Activated CD4-positive, alpha-beta memory T cell treated with anti-CD3 and anti-CD28 coated beads, Interleukin-2, amount 10 ng/mL, durations not matched to agents 7 days and 5 days (primary cell): ENCODE measurements at regions not wholly inside any gene's neighbourhood (a gene's known extent, or its start where the extent isn't known, plus 50 kb on each side); places are given as distances from the start of the nearest gene placed in this dataset.
"Not testable (repeated sequence)": the region's sequence is repeated elsewhere in the genome, so short reads cannot be mapped to it uniquely, and the experiment has no call there.

Experiments used
- CTCF ChIA-PET: fragments of 350-600 bp; sonication (Branson Sonifier 250); formaldehyde crosslinking; loops from one replicate; lab custom pipeline; 2021; ENCODE audit warnings: antibody characterized with exemption, inconsistent platforms; lab: Charles Lee
- POLR2A ChIA-PET: fragments of 350-600 bp; sonication (Branson Sonifier 250); formaldehyde crosslinking; loops from one replicate; lab custom pipeline; 2021; ENCODE audit warnings: antibody characterized with exemption; lab: Charles Lee
- DNase-seq: peaks from one replicate; pipeline ENCODE4 v3.0.0-alpha.2; 2020
- H3K27ac Mint-ChIP-seq: one replicate; pipeline ENCODE4 v1.8.0; 2021; ENCODE audit warnings: mild to moderate bottlenecking, mixed read lengths
- H3K27me3 Mint-ChIP-seq: one replicate; pipeline ENCODE4 v1.8.0; 2021; ENCODE audit warnings: mixed read lengths
- H3K36me3 Mint-ChIP-seq: one replicate; pipeline ENCODE4 v1.8.0; 2021; ENCODE audit warnings: low read depth, mixed read lengths
- H3K4me1 Mint-ChIP-seq: one replicate; pipeline ENCODE4 v1.8.0; 2021; ENCODE audit warnings: mixed read lengths
- H3K4me3 Mint-ChIP-seq: one replicate; pipeline ENCODE4 v1.8.0; 2021; ENCODE audit warnings: mild to moderate bottlenecking, mixed read lengths
- H3K9me3 Mint-ChIP-seq: one replicate; pipeline ENCODE4 v1.8.0; 2021; ENCODE audit warnings: mixed read lengths

DNA sequence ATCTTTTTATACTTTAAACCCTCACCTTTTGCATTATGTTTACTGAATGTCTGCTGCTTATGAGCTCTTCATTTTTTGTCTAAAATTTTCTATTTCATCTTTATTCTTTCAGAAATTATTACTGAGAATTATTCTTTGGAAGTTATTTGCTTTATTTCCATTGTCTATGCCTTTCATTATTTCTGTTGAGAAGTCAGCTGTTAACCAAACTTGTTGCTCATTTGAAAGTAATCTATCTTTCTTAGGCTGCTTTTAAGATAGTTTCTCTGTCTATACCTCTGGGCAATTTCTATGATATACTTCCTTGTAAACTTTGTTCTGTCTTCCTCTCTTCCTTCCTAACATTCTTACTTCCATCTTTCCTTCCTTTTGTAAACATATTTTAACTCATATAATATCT, 1165.9 kb upstream of the CELF2 start:
- Mint-ChIP-seq H3K4me3 (no peak overlapping the region), H3K9me3 (peaks cover 5% of the 10 kb centered on the region), H3K36me3 (no peaks in the 10 kb centered on the region), H3K27ac (no peak overlapping the region), H3K4me1 (no peaks in the 10 kb centered on the region), H3K27me3 (no peaks in the 10 kb centered on the region)
- POLR2A ChIA-PET = no interaction called here
- CTCF ChIA-PET = no interaction called here
- DNase-seq = no peak

DNA sequence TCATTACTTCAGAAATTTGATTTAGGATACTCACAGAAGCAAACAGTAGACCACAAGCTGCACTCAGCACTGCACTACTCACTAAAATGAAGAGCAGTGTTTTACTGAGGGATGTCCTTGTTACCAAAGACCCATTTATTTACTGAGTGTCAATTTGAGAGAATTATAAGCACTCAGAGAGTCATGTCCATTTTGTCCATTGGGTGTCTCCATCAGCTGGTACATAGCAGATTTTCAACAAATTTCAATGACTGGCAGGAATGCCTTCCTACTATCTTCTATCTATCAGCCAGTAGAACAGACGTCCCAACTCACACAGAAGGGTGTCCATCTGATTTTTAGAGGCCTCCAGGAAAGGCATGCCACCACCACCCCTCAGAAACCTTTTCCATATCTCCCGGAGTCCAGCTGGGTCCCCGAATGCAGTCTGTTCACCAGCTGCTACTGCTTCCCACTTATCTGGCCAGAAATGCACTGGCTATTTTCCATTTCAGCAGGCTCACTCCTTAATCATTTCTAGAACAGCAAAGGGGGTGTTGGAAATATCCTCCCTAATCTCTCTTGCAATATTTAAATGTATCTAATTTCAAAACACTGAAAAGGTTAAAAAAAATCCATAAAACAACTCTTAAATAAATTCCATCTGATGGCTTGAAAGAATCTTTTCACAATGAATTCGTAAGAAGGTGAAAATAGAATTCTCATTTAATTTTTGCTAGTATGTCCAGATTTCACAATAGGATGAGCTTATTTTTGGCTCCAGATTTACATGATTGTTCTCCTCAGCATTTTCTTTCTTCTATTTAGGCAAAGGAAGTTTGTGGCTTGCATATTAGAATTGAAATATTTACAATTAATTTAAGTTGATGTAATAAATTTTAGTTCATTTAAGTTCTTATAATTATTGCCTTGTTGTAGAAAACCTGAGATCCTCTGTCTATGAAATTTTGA, 1164.0 kb upstream of the CELF2 start:
- ChIA-PET CTCF (no interaction called here), POLR2A (no interaction called here)
- Mint-ChIP-seq H3K9me3 (peaks cover 5% of the 10 kb centered on the region), H3K4me3 (no peak overlapping the region), H3K27me3 (no peaks in the 10 kb centered on the region), H3K36me3 (no peaks in the 10 kb centered on the region), H3K4me1 (no peaks in the 10 kb centered on the region), H3K27ac (no peak overlapping the region)
- DNase-seq = no peak

- CTCF ChIA-PET, H3K4me1 Mint-ChIP-seq, DNase-seq, POLR2A ChIA-PET, H3K9me3 Mint-ChIP-seq, H3K4me3 Mint-ChIP-seq, H3K27me3 Mint-ChIP-seq, H3K36me3 Mint-ChIP-seq, H3K27ac Mint-ChIP-seq: not testable (repeated sequence)
These were observed 1162.2 kb upstream of the CELF2 start for GRCh38 chr10:9855451-9855850.

DNA sequence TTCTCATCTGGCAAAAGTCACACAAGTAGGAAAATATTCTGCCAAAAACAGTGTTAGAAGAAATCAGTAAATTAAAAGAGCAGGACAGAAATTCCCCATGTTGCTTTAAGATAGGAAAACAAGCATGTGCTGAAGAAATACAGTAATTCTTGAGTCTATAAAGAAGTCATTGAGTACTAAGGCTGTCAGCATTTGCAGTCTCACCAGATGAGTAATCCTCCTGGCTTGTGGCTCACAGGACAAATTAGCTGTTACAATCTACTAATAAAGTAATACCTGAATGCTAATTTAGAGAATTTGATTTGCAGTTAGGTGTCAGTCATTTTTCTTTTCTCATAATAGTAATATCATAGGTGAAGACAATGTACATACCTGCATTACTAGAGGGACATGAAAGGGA, 1158.9 kb upstream of the CELF2 start:
- Mint-ChIP-seq H3K27me3 (no peaks in the 10 kb centered on the region), H3K27ac (no peak overlapping the region), H3K36me3 (no peaks in the 10 kb centered on the region), H3K9me3 (peaks cover 2% of the 10 kb centered on the region), H3K4me1 (no peaks in the 10 kb centered on the region), H3K4me3 (no peak overlapping the region)
- POLR2A ChIA-PET = no interaction called here
- no peak for DNase-seq
- CTCF ChIA-PET = no interaction called here

GRCh38 chr10:9860045-9860444, 1157.6 kb upstream of the CELF2 start:
- Mint-ChIP-seq H3K4me1 (no peaks in the 10 kb centered on the region), H3K4me3 (no peak overlapping the region), H3K27me3 (no peaks in the 10 kb centered on the region), H3K9me3 (peaks cover 2% of the 10 kb centered on the region), H3K36me3 (no peaks in the 10 kb centered on the region), H3K27ac (no peak overlapping the region)
- CTCF ChIA-PET = no interaction called here
- POLR2A ChIA-PET = no interaction called here
- DNase-seq = no peak

DNA sequence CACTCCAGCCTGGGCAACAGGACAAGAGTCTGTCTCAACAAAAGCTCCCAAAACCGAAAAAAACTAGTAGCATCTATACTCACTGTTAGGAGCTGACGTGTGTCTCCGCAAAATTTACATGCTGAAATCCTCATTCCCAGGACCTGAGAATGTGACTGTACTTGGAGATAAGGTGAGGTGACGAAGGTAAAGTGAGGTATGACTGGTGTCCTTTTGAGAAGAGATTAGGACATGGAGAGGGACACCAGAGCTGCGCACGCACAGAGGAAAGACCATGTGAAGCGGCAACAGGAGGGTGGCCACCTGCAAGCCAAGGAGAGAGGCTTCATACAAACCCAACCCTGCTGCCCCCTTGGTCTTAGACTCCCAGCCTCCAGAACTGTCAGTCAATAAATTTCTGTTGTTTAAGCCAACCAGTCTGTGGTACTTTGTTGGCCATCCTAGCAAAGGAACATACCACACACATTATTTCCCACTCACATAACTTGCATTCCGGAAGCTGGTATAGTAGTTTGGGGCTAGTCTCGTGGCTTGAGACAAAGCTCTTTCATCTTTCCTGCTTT, 1154.0 kb upstream of the CELF2 start:
- DNase-seq = no peak
- Mint-ChIP-seq H3K27ac (no peak overlapping the region), H3K4me3 (no peak overlapping the region), H3K36me3 (no peaks in the 10 kb centered on the region), H3K4me1 (no peaks in the 10 kb centered on the region), H3K9me3 (no peaks in the 10 kb centered on the region), H3K27me3 (no peaks in the 10 kb centered on the region)
- CTCF ChIA-PET = interaction anchor here (0.5 kb wide), 1 partner anchor 580 kb away, joined by 3 read pairs; no protein-coding TSS in a partner anchor
- POLR2A ChIA-PET = no interaction called here

GRCh38 chr10:9868499-9868898, 1149.2 kb upstream of the CELF2 start:
- ChIA-PET POLR2A (no interaction called here), CTCF (no interaction called here)
- no peak overlapping the region for H3K4me3 Mint-ChIP-seq
- H3K9me3 Mint-ChIP-seq = no peaks in the 10 kb centered on the region
- no peak for DNase-seq
- no peaks in the 10 kb centered on the region for H3K27me3 Mint-ChIP-seq
- no peaks in the 10 kb centered on the region for H3K4me1 Mint-ChIP-seq
- H3K36me3 Mint-ChIP-seq = no peaks in the 10 kb centered on the region
- no peak overlapping the region for H3K27ac Mint-ChIP-seq

DNA sequence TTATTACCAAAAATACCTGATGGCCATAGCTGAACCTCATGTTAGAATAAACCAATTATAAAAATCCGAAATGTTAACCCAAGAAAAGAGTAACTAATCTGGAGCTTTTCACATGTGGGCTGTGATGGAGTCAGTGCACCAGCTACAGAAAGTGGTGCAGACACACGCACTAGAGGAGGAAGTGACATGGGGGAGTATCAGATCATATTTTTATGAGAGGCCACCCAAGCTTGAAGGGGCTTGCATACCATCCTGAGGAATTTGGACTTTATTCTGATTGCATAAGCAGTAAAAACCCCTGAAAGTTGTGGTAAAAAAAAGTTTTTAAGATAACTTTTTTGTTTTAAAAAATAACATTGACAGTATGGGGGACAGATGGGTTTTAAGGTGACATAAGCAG, 1148.5 kb upstream of the CELF2 start:
- H3K27ac Mint-ChIP-seq = no peak overlapping the region
- H3K36me3 Mint-ChIP-seq = no peaks in the 10 kb centered on the region
- ChIA-PET CTCF (no interaction called here), POLR2A (no interaction called here)
- no peak overlapping the region for H3K4me3 Mint-ChIP-seq
- no peaks in the 10 kb centered on the region for H3K27me3 Mint-ChIP-seq
- no peaks in the 10 kb centered on the region for H3K4me1 Mint-ChIP-seq
- H3K9me3 Mint-ChIP-seq = no peaks in the 10 kb centered on the region
- DNase-seq = no peak

DNA sequence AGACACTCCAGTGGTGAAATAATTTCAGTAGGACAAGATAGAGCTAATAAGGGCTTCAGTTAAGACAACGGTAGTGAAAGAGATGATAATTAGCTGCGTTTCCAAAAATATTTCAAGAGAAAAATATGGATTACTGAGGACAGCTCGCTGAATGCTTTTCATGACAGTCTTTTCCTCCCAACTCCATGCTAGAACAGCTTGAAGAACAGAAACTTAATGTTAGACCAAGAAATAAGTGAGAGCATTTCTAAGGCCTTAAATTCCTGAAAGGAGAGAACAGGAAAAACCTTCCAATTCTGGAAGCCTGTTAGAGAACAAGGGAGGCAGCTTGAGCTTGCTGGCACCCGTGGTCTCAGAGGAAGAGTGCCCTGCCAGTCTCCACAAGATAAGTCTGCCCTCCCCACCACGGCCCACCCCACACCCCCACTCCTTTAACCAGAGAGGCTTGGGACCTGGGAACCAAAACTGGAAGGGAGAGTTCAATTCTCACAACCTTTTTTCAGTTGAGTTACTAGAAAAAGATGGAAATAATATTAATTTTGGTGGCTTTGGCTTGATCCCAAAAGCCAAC, 1148.0 kb upstream of the CELF2 start:
- no peak overlapping the region for H3K27ac Mint-ChIP-seq

DNA sequence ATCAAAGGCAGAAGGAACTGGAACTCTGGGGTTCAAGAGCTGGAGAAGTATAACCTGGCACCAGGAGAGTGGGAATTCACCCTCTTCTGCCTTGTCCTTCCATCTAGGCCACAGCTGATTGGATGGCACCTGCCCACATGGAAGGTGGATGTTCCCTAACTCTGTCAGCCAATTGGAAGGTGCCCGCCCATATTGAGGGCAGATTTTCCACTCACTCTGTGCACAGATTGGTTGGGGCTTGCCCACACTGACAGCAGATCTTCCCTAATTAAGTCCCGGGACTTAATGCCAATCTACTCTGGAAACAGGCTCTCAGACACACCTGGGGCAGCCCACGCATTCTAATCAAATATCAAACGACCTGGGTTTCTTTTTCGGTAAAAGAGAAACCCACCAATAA, 1142.3 kb upstream of the CELF2 start:
- POLR2A ChIA-PET = no interaction called here
- no peaks in the 10 kb centered on the region for H3K27me3 Mint-ChIP-seq
- DNase-seq = no peak
- H3K36me3 Mint-ChIP-seq = no peaks in the 10 kb centered on the region
- H3K4me3 Mint-ChIP-seq = no peak overlapping the region
- no peak overlapping the region for H3K27ac Mint-ChIP-seq
- H3K4me1 Mint-ChIP-seq = no peaks in the 10 kb centered on the region
- peaks cover 2% of the 10 kb centered on the region for H3K9me3 Mint-ChIP-seq
- CTCF ChIA-PET = no interaction called here

More for the DNA sequence above, 1148.0 kb upstream of the CELF2 start:
- no peak overlapping the region for H3K4me3 Mint-ChIP-seq
- H3K36me3 Mint-ChIP-seq = no peaks in the 10 kb centered on the region
- H3K9me3 Mint-ChIP-seq = no peaks in the 10 kb centered on the region
- no peak for DNase-seq
- POLR2A ChIA-PET = no interaction called here
- no peaks in the 10 kb centered on the region for H3K27me3 Mint-ChIP-seq
- CTCF ChIA-PET = no interaction called here
- no peaks in the 10 kb centered on the region for H3K4me1 Mint-ChIP-seq

GRCh38 chr10:9877978-9878377, 1139.7 kb upstream of the CELF2 start:
- CTCF ChIA-PET = no interaction called here
- DNase-seq = no peak
- Mint-ChIP-seq H3K36me3 (no peaks in the 10 kb centered on the region), H3K9me3 (peaks cover 2% of the 10 kb centered on the region), H3K27me3 (no peaks in the 10 kb centered on the region), H3K4me1 (no peaks in the 10 kb centered on the region), H3K4me3 (no peak overlapping the region), H3K27ac (no peak overlapping the region)
- POLR2A ChIA-PET = no interaction called here

DNA sequence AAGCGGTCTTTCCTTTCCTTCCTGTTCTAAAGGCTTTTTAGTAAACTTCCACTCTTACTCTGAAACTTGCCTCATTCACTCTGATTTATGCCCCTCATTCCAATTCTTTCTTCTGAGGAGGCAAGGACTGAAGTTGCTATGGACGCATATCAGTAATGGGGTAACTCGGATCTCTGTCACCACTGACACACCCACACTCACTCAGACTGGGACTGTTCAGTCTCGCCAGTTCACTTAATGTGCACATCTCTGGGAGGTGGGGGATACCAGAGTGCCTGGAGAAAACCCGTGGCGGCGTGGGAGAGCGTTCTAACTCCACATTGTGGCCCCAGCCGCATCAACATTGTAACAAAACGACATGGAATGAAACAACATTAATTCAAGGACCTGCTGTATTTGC, 1139.3 kb upstream of the CELF2 start:
- H3K4me1 Mint-ChIP-seq = no peaks in the 10 kb centered on the region
- no peaks in the 10 kb centered on the region for H3K27me3 Mint-ChIP-seq
- H3K36me3 Mint-ChIP-seq = no peaks in the 10 kb centered on the region
- peaks cover 2% of the 10 kb centered on the region for H3K9me3 Mint-ChIP-seq
- CTCF ChIA-PET = no interaction called here
- DNase-seq = no peak
- POLR2A ChIA-PET = no interaction called here
- H3K4me3 Mint-ChIP-seq = no peak overlapping the region
- no peak overlapping the region for H3K27ac Mint-ChIP-seq

DNA sequence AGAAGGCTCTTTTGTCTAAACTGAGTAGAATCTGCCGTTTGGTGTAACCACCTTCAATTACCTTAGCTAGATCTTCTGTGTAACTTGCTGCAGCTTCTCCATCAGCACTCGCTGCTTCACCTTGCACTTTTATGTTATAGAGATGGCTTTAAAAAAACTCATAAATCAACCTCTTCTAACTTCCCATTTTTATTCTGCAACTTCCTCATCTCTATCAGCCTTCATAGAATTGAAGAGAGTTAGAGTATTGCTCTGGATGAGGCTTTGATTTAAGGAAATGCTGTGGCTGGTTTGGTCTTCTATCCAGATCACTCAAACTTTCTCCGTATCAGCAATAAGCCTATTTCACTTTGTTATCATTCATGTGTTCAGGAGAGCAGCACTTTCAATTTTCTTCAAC, 1131.9 kb upstream of the CELF2 start:
- ChIA-PET CTCF (no interaction called here), POLR2A (no interaction called here)
- no peak overlapping the region for H3K27ac Mint-ChIP-seq

More for the DNA sequence above, 1131.9 kb upstream of the CELF2 start:
- DNase-seq = no peak
- Mint-ChIP-seq H3K36me3 (no peaks in the 10 kb centered on the region), H3K27me3 (no peaks in the 10 kb centered on the region), H3K4me3 (no peak overlapping the region), H3K9me3 (no peaks in the 10 kb centered on the region), H3K4me1 (no peaks in the 10 kb centered on the region)
